H4 (cell line): ENCODE measurements at regions not wholly inside any gene's neighbourhood (a gene's known extent, or its start where the extent isn't known, plus 50 kb on each side); places are given as distances from the start of the nearest gene placed in this dataset.
"Not testable (repeated sequence)": the region's sequence is repeated elsewhere in the genome, so short reads cannot be mapped to it uniquely, and the experiment has no call there.

Source experiments
- DNase-seq: peaks from one replicate; pipeline ENCODE4 v3.0.0-alpha.2; 2015; ENCODE audit warnings: low spot score

DNA sequence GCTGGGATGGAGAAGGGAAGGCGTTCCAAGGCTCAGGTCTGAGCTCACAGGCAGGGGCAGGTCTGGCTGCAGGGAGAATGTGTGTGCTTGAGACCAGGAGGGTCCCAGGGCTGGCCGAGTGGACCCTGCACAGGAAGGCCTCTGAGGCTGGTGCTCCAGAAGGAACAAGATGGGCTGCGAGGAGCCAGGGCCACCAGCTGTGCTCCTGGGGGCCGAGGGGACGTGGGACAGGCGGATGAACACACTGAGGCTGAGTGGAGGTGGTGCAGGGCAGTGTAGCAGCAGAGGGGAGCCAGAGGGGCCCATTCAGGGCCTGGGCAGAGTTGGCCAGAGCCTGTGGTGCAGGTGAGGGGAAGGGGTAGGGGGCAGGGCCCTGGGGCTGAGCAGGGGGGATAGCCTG lies 249.7 kb downstream of the TMEM121 start:
- not testable (repeated sequence) for DNase-seq

DNA sequence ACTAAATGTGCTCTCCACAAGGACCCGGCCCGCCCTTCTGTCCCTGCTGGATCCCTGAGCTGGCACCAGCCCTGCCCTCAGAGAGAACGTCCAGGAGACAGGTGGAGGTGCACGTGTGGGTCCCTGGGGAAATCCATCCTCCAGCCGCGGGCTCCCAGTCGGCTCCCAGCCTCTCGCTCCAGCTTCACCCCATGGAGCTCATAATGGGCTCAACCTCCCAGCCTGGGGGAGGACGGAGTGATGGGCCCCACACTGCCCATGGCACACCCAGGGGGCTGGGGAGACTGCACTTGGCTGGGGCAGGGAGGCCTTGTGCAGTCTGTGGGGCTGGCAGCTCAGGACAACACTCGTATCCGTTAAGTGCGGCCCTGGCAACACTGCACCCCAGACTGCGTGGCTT lies 250.5 kb downstream of the TMEM121 start:
- DNase-seq = no peak

DNA sequence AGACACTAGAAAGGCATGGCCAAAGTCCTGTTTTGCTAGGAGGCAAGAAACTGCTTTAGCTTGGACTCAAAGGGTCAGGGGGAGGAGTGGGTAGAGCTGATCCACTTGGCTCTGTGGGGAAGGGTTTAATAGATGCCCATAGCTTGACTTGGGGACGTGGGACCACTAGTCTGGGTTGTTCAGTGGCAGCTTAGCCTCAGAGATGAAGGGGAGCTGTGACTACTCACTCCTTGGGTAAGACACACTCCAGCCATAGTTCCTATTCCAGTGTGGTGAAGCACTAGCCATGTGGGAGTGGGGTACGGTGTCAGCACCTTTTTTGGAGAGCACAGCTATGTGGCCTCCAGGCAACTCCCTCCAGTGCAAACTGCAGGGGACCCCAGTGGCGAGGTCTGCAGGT lies 257.3 kb downstream of the TMEM121 start:
- no peak for DNase-seq

DNA sequence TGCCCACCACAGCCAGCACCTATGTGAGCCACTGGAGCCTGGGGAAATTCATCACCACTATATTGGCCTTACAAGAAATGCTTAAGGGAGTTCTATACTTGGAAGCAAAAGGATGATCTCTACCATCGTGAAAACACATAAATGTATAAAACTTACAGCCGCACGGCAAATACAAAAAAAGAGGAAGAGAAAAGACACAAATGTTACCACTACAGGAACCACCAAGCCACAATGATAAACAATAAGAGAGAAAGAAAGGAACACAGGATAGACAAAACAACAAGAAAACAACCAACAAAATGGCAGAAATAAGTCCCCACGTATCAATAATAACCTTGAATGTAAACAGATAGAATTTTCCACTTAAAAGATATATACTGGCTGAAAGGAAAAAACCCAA lies 267.5 kb downstream of the TMEM121 start:
- DNase-seq = no peak

DNA sequence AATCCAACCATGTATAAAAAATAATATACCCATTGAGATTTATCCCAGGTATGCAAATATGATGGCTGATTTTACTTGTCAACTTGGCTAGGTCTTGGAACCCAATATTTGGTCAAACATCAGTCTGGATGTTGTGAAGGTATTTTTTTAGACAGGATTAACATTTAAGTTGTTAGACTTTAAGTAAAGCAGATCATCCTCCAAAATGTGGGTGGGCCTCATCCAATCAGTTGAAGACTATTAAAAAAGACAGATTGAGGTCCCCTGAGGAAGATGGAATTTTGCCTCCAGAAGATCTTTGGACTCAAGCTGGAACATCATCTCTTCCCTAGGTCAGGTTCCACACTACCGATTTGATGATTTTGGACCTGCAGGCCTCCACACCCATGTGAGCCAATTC lies 271.2 kb downstream of the TMEM121 start:
- no peak for DNase-seq

DNA sequence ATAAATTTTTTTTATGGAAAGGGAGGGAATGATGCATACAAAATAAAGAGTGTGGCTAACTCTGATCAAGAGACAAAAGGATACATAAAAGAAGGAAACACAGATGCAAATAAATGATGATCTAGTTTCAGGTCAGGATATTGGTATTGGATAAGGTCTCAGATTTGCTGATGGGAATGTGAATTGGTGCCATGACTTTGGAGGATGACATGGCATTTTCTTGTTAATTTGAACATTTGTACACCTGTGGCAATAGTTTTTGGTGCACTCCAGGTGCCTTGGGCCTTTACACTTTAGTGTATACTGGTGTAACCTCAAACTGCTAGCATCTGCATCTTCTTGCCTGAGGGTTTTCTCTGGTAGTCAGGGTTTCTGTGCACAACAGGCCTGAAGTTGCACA lies 279.3 kb downstream of the TMEM121 start:
- DNase-seq = no peak

DNA sequence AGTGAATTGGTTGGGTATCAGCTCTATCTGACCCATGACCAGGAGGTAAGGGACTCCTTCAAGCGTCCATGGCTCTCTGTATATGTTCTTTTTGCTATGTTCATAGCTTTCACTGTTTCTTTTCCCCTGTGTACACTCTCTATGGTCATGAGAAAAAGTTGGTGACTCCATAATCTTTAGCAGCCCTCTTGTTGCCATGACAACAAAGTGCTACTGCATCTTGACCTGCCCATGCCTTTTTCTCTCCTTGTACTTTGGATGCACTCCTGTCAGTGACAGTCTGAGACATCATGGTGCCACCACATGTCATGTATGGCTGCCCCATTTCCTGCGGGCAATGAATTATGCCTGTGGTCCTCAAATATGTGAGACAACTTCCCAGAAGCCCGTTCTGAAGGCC lies 280.2 kb downstream of the TMEM121 start:
- no peak for DNase-seq

DNA sequence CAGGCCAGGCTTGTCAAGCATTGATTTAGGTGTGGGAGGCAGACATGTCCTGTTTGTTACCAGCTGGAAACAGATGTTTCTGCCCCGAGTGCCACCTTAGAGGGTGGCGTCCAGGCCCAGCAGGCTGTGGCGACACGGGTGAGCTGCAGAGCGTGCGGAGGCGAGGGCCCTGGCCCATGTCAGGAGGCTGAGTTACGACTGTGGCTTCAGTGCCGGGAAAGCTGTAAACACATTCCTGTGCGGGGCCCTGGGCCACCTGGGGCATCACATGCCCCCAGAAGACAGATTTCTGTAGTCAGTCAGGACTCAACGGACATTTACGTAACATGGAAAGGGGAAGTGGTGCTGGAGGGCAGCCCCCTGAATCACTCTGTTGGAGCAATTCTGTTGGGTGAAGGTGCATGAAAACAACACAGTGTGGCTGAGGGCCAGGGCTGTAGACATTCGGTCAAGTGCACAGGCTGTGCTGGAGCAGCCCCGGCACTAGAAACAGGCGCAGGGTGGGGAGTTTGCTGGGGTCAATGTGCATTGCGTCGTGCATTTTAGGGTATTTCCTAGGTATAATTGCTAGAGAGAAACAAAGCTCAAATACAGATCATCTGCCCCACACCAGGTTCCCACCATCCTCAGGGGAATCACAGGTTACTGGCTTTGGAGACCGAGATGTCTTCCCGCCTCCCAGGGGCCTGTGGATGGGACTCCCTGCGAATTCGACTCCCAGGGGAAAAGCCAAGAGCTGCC lies 291.8 kb downstream of the TMEM121 start:
- no peak for DNase-seq

DNA sequence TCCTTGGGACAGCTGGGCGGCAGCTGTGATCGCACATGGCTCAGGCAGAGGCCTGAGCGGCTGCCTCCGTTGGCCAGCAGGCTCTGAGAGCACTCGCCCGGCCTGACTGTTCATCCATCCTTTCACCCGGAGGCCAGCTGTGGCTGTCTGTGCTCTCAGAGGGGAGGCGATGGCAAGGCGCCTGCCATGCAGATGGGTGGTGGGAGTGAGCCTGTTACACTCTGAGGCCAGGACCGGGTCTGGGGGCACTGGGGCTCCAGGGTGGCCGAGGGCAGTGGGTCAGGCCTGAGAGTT lies 292.3 kb downstream of the TMEM121 start:
- no peak for DNase-seq

DNA sequence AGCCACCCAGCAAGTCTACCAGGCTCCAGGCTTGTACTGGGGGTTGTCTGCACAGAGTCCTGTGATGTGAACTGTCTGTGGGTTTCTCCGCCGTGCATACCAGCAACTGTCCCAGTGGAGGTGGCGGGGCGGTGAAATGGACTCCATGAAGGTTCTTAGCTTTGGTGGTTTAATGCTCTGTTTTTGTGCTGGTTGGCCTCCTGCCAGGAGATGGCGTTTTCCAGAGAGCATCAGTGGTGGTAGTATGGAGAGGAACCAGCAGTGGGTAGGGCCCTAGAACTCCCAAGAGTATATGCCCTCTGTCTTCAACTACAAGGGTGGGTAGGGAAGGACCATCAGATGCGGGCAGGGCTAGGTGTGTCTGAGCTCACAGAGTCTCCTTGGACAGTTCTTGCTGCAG lies 303.8 kb downstream of the TMEM121 start:
- no peak for DNase-seq

DNA sequence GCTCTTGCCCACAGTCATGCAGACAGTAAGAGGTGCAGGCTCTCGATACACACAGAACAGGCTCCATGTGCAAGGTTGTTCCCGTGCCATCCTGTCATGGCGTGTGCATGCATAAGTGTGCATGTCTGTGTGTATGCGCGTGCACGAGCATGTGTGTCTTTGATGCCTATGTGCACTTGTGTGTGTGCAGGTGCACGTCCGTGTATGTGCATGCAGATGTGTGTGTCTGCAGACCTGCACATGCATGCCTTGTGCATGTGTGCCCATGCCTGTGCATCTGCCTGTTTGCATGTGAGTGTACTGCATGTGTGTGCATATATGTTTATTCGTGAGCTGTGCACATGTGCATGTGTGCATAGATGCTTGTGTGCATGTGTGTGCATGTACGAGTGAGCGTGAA lies 309.8 kb downstream of the TMEM121 start:
- DNase-seq = no peak

DNA sequence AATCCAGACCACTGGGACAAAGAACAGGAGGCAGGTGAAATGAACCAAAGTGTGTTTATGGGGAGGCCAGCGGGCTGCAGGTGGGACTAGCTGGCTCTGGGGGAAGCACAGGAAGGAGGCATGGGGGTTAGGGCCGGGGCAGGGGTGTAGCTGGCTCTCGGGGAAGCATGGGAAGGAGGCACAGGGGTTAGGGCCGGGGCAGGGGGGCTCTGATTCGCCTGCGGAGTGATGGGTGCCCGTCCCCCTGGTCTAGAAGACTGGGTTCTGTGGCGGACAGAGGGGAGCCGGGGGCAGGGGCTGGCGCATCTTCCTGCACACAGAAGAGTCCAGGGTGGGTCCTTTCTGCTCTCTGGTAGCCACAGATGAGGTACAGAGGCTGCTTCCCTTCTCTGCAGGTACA lies 310.3 kb downstream of the TMEM121 start:
- DNase-seq = no peak

DNA sequence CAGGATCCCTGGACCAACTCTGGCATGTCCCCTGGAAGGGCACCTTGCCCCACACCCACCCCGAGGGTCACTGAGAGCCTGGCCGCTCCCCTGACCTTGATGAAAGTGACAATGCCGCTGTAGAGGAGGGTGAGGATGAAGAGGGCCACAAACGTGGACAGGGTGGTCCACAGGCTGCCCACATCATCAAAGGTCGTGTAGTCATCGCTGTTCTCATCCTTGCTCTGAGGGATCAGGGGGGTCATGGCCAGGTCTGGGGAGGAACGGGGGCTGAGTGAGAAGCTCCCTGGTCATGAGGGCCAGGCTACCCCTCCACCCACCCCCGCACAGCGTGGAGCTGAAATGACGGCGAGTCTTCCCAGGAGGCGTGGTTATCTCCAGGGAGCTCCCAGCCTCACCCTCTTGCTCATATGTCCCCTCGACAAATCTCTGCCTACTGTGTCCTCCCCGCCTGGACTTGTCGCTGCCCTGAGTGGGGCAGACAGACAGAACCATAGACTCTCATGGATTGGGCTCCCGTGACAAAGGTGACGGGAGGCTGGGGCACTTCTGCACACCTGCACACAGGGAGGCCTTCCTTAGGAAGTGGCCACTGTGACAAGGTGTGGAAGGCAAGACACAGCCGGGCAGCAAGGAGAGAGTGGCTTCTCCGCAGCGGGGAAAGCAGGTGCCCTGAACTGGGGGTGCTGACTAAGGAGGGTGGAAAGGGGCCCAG lies 311.1 kb downstream of the TMEM121 start:
- no peak for DNase-seq

DNA sequence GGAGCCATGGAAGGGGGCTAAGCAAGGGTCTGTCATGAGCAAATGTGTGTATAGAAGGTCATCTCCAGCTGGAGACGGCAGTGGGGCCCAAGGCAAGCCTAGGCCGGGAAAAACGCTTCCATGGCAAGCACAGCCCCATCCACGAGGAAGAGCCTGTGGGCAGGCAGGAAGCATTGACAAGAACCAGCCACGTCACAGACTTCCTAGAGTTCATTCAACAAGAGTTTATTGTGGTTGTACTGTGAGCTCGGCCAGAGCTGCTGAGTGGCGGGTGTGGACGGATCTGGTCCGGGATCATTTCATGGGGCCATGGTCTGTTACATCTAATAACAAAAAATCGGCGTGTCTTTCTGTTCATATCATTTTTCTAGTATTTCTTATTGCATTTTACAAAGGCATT lies 311.7 kb downstream of the TMEM121 start:
- no peak for DNase-seq

DNA sequence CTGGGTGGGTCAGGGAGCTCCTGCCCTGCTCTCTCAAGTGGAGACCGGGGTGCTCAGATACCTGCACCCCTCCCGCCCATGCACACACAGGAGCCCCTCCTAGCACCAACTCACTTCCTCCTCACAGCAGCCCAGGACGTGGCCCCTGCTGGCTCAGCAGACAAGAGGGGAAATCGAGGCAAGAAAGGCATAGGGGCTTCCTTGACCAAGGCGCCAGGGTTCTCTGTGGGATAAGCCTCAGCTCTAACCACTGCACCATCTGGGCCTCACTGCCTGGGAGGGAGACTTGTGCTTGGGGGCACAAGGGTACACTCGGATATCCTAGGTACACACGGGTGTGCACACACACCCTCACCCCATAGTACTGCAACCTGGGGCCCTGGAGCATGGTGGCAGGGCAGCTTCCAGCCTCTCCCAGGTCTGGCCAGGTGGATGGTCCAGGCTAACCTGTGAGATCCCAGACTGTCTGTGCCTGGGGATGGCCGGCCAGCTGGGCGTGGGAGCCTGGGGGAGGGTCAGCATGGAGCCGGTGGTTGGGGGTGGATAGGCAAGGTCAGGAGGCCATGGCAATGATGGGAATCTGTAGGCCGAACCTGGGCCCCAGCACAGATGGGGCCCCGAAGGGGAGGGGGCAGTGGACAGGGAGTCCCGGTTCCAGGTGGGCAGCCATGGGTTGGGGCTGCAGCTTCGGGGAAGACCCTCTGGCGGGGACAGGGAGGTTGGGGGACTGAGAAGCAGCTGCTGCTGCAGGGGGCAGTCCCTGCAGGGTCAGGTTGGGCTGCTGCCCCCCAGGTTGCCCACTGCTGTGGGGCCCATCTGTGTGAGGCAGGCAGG lies 312.4 kb downstream of the TMEM121 start:
- no peak for DNase-seq

DNA sequence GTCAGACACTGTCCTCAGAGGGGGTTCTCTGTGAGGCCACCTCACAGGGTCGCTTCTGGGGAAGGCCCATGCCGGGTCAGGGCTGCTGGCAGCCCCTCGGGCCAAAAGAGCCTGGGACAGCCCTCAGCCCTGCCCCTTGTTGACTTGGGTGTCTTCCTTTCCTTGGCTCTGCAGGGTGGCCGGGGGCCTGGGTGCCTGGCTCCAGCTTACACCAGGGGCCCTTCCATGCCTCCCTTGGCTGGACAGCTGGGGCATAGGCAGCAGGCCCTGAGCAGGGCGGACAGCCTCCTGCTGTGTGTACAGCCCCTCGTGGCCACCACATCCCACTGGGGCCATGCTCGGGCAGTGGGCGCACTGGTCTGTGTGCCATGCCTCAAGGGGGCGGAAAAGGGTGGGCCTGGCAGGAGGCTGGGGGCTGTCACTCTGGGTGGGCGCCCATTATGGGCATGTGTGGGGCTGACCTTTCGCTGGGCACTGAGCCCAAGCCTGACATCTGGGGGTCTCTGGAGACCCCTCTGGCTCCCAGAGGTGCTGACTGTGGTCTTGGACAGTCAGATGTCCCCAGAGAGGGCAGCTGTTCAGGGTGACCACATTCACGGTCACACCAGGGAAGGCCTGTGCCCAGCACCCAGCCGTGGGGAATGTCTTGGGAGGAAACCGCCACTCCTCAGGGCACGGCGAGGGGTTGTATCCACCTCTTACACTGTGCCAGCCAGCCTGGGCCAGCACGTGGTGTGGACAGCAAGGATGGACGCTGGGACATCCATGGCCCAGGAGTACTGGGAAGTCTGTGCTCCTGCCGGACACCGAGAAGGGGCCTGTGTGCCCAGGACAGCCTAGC lies 313.3 kb downstream of the TMEM121 start:
- DNase-seq = no peak

DNA sequence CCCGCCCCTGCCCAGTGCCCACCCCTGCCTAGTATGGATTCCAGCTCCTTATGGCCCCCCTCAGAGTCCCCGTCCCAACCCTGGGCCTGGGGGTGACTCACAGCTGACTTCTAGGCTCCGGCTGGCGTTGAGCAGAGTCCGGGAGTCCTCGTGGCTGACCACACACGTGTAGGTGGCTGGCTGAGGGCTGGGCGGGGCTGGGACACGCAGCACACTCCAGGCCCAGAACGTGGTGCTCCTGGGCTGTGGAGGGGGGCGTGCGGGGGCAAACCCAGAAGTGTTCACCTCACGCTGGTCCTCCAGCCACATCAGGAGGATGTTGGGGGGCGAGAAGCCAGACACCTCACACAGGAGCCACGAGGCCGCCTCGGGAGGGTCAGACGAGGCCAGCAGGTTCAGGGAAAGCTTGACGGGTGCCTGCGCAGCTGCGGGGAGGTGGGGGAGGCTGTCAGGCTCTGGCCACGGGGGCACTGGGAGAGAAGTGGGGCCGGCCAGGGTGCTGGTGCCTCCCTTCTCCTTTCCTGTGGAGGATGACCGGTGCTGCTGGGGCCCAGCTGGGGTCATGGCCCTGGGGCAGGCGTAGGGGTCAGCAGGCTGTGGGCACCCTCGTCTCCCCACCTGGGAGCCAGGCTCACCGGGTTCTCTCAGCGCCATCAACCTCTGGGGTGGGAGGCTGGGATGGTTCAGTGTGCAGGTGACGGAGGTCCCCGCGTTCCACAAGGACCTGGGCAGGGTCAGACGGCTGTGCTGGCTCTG lies 314.1 kb downstream of the TMEM121 start:
- no peak for DNase-seq

DNA sequence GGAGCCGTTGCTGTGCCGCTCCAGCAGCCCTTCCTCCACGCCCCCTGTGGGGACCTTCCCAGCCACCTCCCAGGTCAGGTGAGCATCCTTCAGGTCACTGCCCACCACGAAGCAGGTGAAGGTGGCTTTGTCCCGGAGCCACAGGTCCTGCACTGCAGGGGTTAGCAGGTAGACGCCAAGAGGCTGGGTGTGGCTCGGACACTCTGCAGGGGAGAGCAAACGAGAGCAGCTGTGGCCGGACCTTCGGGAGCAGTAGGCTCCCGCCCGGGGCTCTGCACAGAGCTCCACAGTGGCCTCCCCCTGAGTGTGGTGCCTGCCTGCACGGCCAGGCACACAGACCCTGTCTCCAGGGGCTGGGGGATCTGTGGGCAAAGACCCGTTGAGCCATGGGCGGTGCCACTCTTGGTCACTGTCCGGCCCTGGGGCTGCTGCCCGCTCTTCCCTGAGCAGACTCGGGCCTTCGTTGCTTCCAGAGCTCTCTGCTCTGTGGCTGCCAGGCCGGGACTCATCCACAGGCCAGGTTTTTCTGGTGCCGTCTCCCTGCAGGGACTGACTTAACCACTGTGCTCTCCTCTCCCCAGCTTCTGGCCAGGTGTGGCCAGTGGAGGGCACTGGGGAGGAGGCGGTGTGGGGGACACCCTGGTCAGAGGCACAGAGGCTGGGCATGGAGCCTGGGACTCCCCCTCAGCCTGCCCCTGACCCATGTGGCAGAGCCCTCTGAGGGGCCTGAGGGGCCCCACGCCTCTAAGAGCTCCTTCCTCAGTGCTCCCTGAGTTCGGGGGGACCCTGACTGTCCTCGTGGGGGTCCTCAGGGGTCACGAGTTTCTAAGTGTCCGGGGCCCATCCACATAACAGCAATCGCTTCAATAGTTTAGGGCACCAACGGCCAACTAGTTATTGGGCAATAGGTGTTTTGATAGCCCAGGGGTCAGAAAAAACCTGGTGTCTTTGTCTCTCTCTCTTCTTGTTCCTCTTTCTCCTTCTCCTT lies 314.9 kb downstream of the TMEM121 start:
- no peak for DNase-seq

DNA sequence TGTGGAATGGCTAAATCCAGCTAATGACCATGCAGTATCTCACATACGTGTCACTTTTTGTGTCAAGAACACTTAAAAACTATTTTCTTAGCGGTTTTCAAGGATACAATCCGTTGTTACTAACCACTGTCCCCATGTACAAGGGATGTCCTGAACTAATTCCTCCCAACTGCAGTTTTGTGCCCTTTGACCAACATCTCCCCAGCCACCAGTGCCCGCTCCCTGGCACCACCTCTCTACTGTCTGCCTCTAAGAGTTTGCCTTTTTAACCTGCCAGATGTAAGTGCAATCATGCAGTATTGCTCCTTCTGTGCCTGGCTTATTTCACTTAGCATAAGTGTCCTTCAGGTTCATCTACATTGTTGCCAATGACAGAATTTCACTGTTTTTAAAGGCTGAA lies 315.7 kb downstream of the TMEM121 start:
- DNase-seq = no peak

DNA sequence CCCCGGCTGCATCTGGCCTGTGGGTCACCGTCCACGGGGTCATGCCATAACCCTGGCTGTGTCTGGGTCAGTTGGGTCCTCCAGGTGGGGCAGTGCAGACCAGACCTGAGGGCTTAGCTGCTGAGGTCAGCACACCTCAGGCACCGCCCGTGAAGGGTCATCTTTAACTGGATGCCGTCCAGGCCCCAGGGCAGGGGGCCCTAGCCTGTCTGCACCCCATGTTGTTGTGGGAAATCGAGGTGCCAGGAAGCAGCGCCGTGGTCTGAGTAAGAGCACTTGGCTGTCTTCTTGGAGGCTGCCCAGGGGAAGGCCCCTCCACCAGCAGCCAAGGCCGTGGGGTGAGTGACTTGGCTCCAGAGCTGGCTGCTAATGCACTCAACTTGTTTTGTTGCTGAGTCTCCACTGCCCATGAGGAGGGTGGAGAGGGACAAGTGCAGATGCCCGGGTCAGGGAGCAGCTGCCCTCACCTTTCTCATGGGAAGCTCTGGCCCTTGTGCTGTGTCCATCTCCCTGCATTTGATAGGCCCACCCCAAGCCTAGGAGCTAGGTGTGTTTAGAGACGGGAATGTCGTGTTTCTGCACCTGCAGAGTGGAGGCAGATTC lies 317.2 kb downstream of the TMEM121 start:
- DNase-seq = no peak
